ENCODE measurements at regions not wholly inside any gene's neighbourhood (a gene's known extent, or its start where the extent isn't known, plus 50 kb on each side); places are given as distances from the start of the nearest gene placed in this dataset.

DNA sequence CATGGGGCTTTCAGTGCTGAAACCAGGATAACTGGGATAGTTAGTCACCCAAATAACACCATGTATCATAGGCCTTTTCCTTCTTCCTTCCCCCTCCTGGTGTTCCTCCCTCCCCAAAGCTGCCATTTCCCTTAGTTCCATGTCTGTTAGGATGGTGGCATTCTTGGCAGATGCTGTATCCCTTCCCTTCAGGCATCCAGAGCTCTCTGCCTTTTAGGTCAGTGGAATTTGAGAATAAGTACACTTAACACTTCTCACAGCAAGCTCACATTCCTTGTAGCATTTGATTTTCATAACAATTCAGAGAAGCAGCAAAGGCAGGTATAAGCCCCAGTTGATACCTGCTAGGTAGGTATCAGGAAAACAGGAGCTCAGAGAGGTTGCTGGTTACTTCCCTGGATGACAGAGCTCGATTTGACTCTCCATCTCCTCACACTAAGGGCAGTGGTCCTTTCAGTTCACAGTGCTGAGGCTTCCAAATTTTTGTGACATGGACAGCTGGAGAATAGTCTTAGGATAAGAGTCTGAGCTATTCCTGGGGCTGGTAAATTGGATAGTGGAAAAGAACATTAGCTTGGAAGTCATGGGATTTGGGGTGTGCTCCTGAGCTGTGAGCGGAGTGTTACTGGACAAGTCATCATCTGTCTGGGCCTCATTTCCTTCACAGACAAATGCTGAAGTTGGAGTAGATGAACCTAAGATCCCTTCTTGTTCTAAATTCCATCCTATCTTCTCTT, 108.7 kb upstream of the RHOBTB1 start:
- Histone ChIP-seq H3K4me3 (no peak overlapping the region), H3K36me3 (ENCODE audit: insufficient read depth in 1 of 2, low read depth in 1 of 2) (no peaks in the 10 kb centered on the region), H3K27ac (no peak overlapping the region), H3K9me3 (no peaks in the 10 kb centered on the region), H3K27me3 (ENCODE audit: insufficient read depth in 3 of 3, low read length in 2 of 3) (no peaks in the 10 kb centered on the region), H3K4me1 (no peaks in the 10 kb centered on the region)
- ATAC-seq (no peak), DNase-seq (no peak)
- intact Hi-C loops (cut with DNase I): no loop called here
- TF ChIP-seq, protein P1, sequence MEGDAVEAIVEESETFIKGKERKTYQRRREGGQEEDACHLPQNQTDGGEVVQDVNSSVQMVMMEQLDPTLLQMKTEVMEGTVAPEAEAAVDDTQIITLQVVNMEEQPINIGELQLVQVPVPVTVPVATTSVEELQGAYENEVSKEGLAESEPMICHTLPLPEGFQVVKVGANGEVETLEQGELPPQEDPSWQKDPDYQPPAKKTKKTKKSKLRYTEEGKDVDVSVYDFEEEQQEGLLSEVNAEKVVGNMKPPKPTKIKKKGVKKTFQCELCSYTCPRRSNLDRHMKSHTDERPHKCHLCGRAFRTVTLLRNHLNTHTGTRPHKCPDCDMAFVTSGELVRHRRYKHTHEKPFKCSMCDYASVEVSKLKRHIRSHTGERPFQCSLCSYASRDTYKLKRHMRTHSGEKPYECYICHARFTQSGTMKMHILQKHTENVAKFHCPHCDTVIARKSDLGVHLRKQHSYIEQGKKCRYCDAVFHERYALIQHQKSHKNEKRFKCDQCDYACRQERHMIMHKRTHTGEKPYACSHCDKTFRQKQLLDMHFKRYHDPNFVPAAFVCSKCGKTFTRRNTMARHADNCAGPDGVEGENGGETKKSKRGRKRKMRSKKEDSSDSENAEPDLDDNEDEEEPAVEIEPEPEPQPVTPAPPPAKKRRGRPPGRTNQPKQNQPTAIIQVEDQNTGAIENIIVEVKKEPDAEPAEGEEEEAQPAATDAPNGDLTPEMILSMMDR (IDR thresholded peaks at IDR 0.05): no peak
- WGBS, 3 donors: 62 to 74% (median 63%) methylated on average over 2 of the region's 2 CpGs

DNA sequence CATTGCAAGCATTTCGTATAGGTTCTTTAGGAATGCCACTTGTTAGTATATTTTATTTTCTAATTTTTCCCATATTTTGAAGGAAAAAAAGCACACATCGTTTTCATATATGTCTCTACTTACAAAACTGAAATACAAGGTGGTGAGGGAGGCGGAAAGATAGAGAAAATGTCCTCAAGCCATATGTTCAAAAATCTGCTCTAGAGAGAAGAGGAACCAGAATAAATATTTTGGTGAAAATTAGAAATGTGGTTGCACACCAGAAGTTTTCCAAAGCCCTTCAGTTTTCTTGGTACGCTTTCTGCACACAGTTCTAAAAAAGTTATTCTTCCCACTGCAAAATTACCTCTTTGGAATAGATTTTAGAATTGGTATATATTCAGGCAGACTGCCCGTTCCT, 107.4 kb upstream of the RHOBTB1 start:
- Histone ChIP-seq H3K27me3 (ENCODE audit: insufficient read depth in 3 of 3, low read length in 2 of 3) (no peaks in the 10 kb centered on the region), H3K9me3 (no peaks in the 10 kb centered on the region), H3K36me3 (ENCODE audit: insufficient read depth in 1 of 2, low read depth in 1 of 2) (no peaks in the 10 kb centered on the region), H3K4me1 (no peaks in the 10 kb centered on the region), H3K27ac (no peak overlapping the region), H3K4me3 (no peak overlapping the region)
- WGBS, 3 donors: 90 to 93% (median 92%) methylated on average over 5 of the region's 5 CpGs
- DNase-seq: no peak
- intact Hi-C loops (cut with DNase I): no loop called here
- ATAC-seq: no peak
- TF ChIP-seq, protein P1 (IDR thresholded peaks at IDR 0.05): no peak

DNA sequence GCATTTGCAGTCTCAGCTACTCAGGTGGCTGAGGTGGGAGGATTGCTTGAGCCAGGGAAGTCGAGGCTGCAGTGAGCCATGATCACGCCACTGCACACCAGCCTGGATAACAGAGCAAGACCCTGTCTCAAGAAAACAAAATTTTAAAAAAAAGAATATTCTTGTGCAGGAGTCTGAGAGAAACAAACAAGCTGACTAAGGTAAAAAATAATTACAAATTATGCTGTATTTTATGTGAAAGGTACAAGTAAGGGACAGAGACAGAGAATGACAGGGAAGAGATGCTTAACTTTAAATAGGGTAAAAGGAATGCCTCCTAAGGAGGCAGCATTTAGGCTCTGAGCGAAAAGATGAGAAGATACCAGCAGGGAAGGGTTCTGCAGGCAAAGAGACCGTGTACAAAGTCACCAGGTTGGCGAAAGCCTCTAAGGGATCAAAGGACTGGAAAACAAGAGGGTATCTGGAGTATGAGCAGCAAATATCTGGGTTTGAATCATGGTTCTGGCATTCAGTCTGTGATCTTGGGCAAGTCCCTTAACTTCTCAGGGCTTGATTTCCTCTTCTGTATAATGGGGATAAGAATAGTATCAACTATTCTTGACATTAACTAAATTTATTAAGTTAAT, 106.2 kb upstream of the RHOBTB1 start:
- TF ChIP-seq, protein P1 (IDR thresholded peaks at IDR 0.05): no peak
- Histone ChIP-seq H3K27ac (no peak overlapping the region), H3K36me3 (ENCODE audit: insufficient read depth in 1 of 2, low read depth in 1 of 2) (no peaks in the 10 kb centered on the region), H3K4me3 (no peak overlapping the region), H3K27me3 (ENCODE audit: insufficient read depth in 3 of 3, low read length in 2 of 3) (no peaks in the 10 kb centered on the region), H3K9me3 (no peaks in the 10 kb centered on the region), H3K4me1 (no peaks in the 10 kb centered on the region)
- 88 to 94% (median 93%) methylated on average over 5 of the region's 5 CpGs for WGBS, 3 donors
- DNase-seq (no peak), ATAC-seq (no peak)
- intact Hi-C loops (cut with DNase I): no loop called here

DNA sequence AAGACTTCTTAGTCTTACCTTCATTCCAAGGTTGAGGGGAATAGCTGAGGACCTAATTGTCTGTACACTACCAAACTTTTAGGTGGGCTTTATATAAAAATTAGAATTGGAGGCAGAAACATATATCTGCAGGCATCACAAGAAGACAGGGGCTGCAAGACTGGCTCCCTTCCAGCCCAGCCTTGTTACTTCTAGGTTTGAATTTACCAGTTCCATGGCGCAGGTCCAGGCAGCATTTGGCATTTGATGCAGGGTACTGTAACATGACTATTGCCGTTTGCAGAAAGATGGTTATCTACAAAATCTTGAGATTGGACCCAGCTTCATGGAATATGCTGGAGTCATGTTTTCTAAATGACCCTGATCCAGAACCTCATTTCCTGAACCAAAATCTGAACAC, 105.4 kb upstream of the RHOBTB1 start:
- DNase-seq: no peak
- no peak overlapping the region for H3K27ac ChIP-seq
- H3K36me3 ChIP-seq (ENCODE audit: insufficient read depth in 1 of 2, low read depth in 1 of 2): no peaks in the 10 kb centered on the region
- H3K4me3 ChIP-seq: no peak overlapping the region
- no peaks in the 10 kb centered on the region for H3K4me1 ChIP-seq
- 51 to 56% (median 52%) methylated on average over 2 of the region's 2 CpGs for WGBS, 3 donors
- intact Hi-C loops (cut with DNase I): no loop called here
- TF ChIP-seq, protein P1 (IDR thresholded peaks at IDR 0.05): no peak
- ATAC-seq: no peak
- no peaks in the 10 kb centered on the region for H3K9me3 ChIP-seq
- H3K27me3 ChIP-seq (ENCODE audit: insufficient read depth in 3 of 3, low read length in 2 of 3): no peaks in the 10 kb centered on the region
